SK-N-SH treated with all-trans-retinoic acid at 6 μM for 48 hours (cell line): ENCODE measurements at regions not wholly inside any gene's neighbourhood (a gene's known extent, or its start where the extent isn't known, plus 50 kb on each side); places are given as distances from the start of the nearest gene placed in this dataset.

Experiments
- PATZ1 ChIP-seq: fragments of 250-450 bp; sonication (Bioruptor Pico); IDR thresholded peaks from 2 replicates; pipeline ENCODE4 v1.8.0; 2020; ENCODE audit warnings: mild to moderate bottlenecking, moderate library complexity, borderline replicate concordance
- PPARA ChIP-seq: fragments of 250-450 bp; sonication (Bioruptor Pico); IDR thresholded peaks from 2 replicates; pipeline ENCODE4 v1.5.0; 2020; ENCODE audit warnings: mild to moderate bottlenecking, borderline replicate concordance
- ZFP3 ChIP-seq: fragments of 250-450 bp; sonication (Bioruptor Pico); IDR thresholded peaks from 2 replicates; pipeline ENCODE4 v1.5.0; 2020; ENCODE audit warnings: mild to moderate bottlenecking, moderate library complexity
- ZFP30 ChIP-seq: fragments of 450-650 bp; formaldehyde crosslinking; IDR thresholded peaks from 2 replicates; pipeline ENCODE4 v1.5.0; 2022; ENCODE audit warnings: mild to moderate bottlenecking, moderate library complexity
- ZNF70 ChIP-seq: fragments of 450-650 bp; formaldehyde crosslinking; IDR thresholded peaks from 2 replicates; pipeline ENCODE4 v1.5.0; 2020; ENCODE audit warnings: mild to moderate bottlenecking, moderate library complexity

GRCh38 chr6:144849920-144850319 is 564.8 kb downstream of the UTRN start:
- no peak for TF ChIP-seq PPARA (CRISPR knock-in tag)
- TF ChIP-seq ZFP3 (CRISPR knock-in tag), result no peak
- no peak for TF ChIP-seq PATZ1
- TF ChIP-seq ZFP30 (CRISPR knock-in tag), result no peak
- TF ChIP-seq ZNF70 (CRISPR knock-in tag), result no peak
